GM12874 (cell line): ENCODE measurements at regions not wholly inside any gene's neighbourhood (a gene's known extent, or its start where the extent isn't known, plus 50 kb on each side); places are given as distances from the start of the nearest gene placed in this dataset.

ENCODE experiments used
- CTCF ChIP-seq: IDR thresholded peaks from 2 replicates; pipeline ENCODE4 v1.5.1; 2011; ENCODE audit warnings: low read depth, mild to moderate bottlenecking, control low read depth, low read length, moderate library complexity; ENCODE audit not compliant: insufficient read depth

DNA sequence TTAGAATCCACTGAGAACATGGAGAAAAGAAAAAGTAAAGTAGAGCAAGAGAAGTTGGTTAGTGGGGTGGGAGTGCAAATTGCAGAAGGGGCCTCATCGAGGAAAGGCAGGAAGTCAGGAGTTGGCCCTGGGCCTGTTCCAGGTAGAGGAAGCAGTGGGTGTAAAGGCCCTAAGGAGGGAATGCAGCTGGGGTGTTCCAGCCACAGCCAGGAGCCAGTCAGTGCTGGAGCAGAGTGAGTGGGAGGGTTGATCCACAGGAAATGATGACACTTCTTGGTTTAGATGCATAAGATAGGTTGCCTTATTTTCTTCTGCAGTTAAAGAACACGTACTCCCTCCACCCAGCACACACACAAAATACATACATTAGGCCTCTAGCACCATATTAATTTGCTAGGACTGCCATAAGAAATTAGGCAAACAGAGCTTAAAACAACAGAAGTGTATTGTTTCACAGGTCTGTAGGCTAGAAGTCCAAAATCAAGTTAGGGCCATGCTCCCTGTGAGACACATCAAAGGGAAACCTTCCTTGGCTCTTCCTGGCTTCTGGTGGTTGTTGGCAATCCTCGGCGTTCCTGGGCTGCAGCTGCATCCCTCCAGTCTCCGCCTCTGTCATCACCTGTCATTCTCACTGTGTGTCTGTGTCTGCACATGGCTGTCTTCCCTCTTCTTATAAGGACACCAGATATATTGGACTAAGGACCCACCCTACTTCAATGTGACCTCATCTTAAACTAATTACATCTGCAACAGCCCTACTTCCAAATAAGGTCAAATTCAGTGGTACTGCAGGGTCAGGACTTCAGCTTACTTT, 205.9 kb downstream of the AASDH start:
- no peak for TF ChIP-seq CTCF

GRCh38 chr4:56169061-56169460, 218.2 kb downstream of the AASDH start:
- TF ChIP-seq CTCF: no peak

- no peak for TF ChIP-seq CTCF
These were observed 216.2 kb downstream of the CEP135 start for GRCh38 chr4:56164907-56165306.

GRCh38 chr4:56160636-56161035, 211.9 kb downstream of the CEP135 start:
- TF ChIP-seq CTCF: no peak

DNA sequence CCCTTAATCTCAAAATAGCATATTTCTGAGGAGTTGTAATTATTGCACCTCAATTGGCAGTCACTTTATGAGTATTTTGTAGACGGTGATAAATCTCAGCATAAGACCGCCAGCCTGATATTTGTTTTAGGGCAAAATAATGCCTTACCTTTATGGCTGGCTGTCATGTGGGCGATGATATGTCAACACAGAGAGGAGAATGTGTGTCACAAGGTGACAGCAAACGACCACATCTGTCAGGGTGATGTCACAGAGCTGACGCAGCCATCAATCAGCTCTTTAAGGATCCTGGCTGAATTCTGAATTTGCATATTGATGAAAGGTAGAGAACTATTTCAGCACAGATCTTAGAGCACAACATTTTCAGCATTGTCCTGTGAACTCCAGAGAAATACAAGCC, 209.7 kb downstream of the CEP135 start:
- no peak for TF ChIP-seq CTCF

DNA sequence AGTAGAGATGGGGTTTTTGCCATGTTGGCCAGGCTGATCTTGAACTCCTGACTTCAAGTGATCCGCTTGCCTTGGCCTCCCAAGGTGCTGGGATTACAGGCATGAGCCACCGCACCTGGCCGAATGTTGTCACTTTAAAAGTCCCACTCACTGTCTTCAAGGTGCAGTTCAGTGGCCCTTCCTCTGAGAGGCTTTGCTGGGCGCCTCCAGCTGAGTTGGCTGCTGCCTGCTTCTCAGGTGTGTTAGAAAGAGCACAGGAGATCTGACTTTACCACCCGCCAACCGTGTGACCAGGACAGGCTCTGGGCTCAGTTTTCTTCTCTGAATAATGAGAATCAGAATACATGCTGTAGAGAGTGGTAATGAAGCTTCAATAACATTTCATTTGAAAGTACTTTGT, 207.4 kb downstream of the CEP135 start:
- TF ChIP-seq CTCF: no peak

DNA sequence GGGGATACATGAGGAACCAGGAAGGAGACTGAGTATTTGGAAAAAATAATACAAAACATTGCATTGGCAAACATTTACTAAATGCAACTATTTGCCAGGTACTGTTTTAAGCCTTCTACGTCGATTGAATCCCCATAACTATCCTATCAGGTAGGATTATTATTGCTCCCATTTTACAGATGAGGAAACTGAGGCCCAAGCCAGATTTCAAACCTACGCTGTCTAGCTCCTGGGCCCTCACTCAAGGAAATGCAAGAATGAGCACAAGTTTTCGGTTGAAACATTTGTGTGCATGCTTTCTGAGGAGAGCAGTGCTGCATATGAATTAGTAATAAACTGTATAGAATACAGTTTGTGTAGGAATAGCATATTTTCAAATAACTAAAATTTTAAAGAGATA, 206.7 kb downstream of the CEP135 start:
- no peak for TF ChIP-seq CTCF
